ENCODE measurements at regions not wholly inside any gene's neighbourhood (a gene's known extent, or its start where the extent isn't known, plus 50 kb on each side); places are given as distances from the start of the nearest gene placed in this dataset.

DNA sequence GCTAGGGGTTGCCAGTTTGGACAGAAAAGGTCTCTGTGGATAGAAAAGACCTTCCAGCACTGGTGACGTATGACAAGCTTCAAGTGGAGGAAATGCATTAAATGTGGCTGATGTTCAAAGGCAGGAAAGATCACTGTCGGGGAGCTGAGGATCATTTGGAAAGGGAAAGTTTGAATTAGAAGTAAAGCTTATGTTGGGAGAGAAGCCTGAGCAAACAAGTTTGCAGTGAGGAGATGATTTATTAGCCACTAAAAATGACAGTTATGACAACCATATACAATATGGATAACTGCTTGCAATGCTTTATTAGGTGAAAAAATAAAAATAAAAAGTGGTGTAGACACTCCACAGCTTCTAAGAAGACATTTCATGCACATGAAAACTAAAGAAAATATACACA is 135.3 kb upstream of the HS3ST1 start:
- Histone ChIP-seq H3K36me3 (no peaks in the 10 kb centered on the region), H3K27ac (no peak overlapping the region), H3K4me3 (no peak overlapping the region), H3K9me3 (no peaks in the 10 kb centered on the region), H3K27me3 (ENCODE audit: low read depth) (no peaks in the 10 kb centered on the region), H3K4me1 (no peaks in the 10 kb centered on the region)
- DNase-seq = no peak
- intact Hi-C loops (cut with DNase I) = no loop called here
- TF ChIP-seq, protein P1, sequence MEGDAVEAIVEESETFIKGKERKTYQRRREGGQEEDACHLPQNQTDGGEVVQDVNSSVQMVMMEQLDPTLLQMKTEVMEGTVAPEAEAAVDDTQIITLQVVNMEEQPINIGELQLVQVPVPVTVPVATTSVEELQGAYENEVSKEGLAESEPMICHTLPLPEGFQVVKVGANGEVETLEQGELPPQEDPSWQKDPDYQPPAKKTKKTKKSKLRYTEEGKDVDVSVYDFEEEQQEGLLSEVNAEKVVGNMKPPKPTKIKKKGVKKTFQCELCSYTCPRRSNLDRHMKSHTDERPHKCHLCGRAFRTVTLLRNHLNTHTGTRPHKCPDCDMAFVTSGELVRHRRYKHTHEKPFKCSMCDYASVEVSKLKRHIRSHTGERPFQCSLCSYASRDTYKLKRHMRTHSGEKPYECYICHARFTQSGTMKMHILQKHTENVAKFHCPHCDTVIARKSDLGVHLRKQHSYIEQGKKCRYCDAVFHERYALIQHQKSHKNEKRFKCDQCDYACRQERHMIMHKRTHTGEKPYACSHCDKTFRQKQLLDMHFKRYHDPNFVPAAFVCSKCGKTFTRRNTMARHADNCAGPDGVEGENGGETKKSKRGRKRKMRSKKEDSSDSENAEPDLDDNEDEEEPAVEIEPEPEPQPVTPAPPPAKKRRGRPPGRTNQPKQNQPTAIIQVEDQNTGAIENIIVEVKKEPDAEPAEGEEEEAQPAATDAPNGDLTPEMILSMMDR (IDR thresholded peaks at IDR 0.05) = no peak
- no peak for ATAC-seq

DNA sequence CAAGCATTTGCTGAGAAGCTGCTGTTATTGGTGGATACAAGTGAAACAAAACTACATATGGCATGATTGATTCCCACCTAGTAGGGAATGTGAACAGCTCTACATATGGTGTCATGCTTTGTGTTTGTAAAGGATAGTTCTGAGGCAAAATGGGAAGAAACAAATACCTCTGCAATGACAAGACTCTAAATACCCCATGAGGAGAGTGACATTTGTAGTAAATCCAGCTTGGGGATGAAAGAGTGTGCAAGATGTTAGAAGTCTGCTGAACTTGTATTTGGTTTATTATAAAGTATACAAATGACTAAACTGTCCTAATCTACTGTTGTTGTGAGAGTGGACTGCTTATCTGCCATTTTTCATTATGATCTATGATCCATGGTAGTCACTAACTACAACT is 120.8 kb upstream of the HS3ST1 start:
- no peaks in the 10 kb centered on the region for H3K36me3 ChIP-seq
- H3K4me1 ChIP-seq = no peaks in the 10 kb centered on the region
- no peak overlapping the region for H3K4me3 ChIP-seq
- TF ChIP-seq, protein P1 (IDR thresholded peaks at IDR 0.05) = no peak
- H3K9me3 ChIP-seq = no peaks in the 10 kb centered on the region
- ATAC-seq (no peak), DNase-seq (no peak)
- intact Hi-C loops (cut with DNase I) = no loop called here
- H3K27me3 ChIP-seq (ENCODE audit: low read depth) = no peaks in the 10 kb centered on the region
- no peak overlapping the region for H3K27ac ChIP-seq

DNA sequence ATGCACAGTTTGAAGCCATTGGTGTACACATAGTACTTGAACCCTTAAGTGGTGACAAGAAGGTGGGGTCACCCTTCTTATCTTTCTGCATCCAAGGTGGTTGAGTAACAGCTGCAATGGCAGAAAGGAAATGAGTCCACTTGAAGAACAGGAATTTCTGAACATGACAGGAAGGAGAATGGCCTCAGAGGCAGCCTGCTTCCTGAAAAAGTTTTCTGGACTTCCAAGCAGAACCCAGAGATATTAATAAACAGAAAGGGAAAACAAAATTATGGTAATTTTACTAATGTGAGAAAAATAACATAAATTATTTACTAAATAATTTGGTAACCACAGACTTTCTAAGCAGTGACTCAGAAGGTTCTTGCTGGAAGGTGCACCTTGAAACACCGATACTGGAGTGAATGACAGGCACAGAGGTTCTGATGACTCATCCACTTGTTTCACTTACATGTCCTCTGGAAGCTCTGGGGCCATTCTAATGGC is 119.9 kb upstream of the HS3ST1 start:
- Histone ChIP-seq H3K27me3 (ENCODE audit: low read depth) (no peaks in the 10 kb centered on the region), H3K27ac (no peak overlapping the region), H3K9me3 (no peaks in the 10 kb centered on the region), H3K36me3 (no peaks in the 10 kb centered on the region), H3K4me1 (no peaks in the 10 kb centered on the region), H3K4me3 (no peak overlapping the region)
- TF ChIP-seq, protein P1 (IDR thresholded peaks at IDR 0.05) = no peak
- ATAC-seq (peak in 1 of 2 donors; percentile 51), DNase-seq (no peak)
- intact Hi-C loops (cut with DNase I) = no loop called here

DNA sequence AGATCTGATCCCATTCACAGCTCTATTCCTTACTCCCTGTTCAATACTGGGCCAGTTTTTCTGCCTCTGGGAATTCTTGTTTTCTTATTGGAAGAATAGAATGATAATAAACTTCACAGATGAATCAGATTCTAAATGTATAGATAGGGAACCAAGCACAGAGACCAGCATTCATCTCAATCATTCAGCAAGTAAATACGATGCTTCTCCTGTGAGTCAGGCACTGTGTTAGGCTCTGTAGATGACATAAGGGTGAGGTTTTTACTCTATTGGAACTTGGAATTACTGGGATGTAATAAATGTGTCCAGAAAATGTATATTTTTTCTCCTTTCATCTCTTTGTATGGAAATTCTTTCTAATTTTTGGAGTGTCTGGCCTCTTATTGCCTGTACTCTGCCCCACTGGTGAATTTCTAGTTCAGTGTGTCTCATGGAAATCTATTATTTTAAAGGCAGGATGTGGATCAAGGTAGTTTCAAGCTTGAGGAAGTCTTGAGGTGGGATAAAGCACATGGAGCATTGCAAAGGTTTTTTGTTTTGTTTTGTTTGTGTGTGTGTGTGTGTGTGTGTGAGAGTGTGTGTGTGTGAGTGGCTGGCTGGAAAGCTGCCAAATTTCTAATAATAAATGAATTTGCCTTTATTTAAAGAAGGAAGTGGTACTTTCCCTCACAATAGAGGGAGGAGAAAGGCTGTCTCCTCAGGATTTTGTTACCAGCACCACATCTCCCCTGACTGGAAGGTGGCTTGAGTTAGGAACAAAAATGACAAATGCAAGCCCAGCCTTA is 117.9 kb upstream of the HS3ST1 start:
- no peaks in the 10 kb centered on the region for H3K27me3 ChIP-seq (ENCODE audit: low read depth)
- no peak for ATAC-seq
- intact Hi-C loops (cut with DNase I) = no loop called here

DNA sequence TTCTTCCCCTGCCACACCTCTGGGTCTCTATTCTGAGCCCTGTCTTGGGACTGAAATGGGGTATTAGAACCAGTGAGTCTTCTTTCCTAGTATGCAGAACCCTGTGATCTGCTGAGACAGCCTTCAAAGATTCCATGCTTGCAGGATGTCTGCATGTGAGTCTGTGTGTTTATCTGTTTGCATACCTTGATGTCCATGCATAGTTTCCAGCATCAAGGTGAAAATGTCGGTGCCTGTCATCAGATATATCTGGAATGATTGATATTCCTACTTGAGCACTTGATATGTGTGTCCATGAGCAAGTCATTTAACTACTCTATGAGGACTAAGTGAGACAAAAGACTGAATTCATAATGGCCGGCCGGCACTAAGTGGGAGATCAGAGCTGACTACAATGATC is 117.0 kb upstream of the HS3ST1 start:
- H3K27ac ChIP-seq = no peak overlapping the region
- H3K27me3 ChIP-seq (ENCODE audit: low read depth) = no peaks in the 10 kb centered on the region
- no peaks in the 10 kb centered on the region for H3K36me3 ChIP-seq
- intact Hi-C loops (cut with DNase I) = no loop called here
- ATAC-seq (no peak), DNase-seq (no peak)
- no peaks in the 10 kb centered on the region for H3K9me3 ChIP-seq
- TF ChIP-seq, protein P1 (IDR thresholded peaks at IDR 0.05) = no peak
- H3K4me3 ChIP-seq = no peak overlapping the region
- H3K4me1 ChIP-seq = no peaks in the 10 kb centered on the region

More for the DNA sequence above, 117.9 kb upstream of the HS3ST1 start:
- DNase-seq = no peak
- TF ChIP-seq, protein P1 (IDR thresholded peaks at IDR 0.05) = no peak
- Histone ChIP-seq H3K36me3 (no peaks in the 10 kb centered on the region), H3K9me3 (no peaks in the 10 kb centered on the region), H3K4me1 (no peaks in the 10 kb centered on the region), H3K27ac (no peak overlapping the region), H3K4me3 (no peak overlapping the region)

Data from lower lobe of right lung (tissue), 2 donors.